Activated CD4-positive, alpha-beta memory T cell treated with anti-CD3 and anti-CD28 coated beads, Interleukin-2, amount 10 ng/mL, durations not matched to agents 7 days and 5 days (primary cell): ENCODE measurements at regions not wholly inside any gene's neighbourhood (a gene's known extent, or its start where the extent isn't known, plus 50 kb on each side); places are given as distances from the start of the nearest gene placed in this dataset.
"Not testable (repeated sequence)": the region's sequence is repeated elsewhere in the genome, so short reads cannot be mapped to it uniquely, and the experiment has no call there.

Source experiments
- CTCF ChIA-PET: fragments of 350-600 bp; sonication (Branson Sonifier 250); formaldehyde crosslinking; loops from one replicate; lab custom pipeline; 2021; ENCODE audit warnings: antibody characterized with exemption, inconsistent platforms; lab: Charles Lee
- POLR2A ChIA-PET: fragments of 350-600 bp; sonication (Branson Sonifier 250); formaldehyde crosslinking; loops from one replicate; lab custom pipeline; 2021; ENCODE audit warnings: antibody characterized with exemption; lab: Charles Lee
- DNase-seq: peaks from one replicate; pipeline ENCODE4 v3.0.0-alpha.2; 2020
- H3K27ac Mint-ChIP-seq: one replicate; pipeline ENCODE4 v1.8.0; 2021; ENCODE audit warnings: mild to moderate bottlenecking, mixed read lengths
- H3K27me3 Mint-ChIP-seq: one replicate; pipeline ENCODE4 v1.8.0; 2021; ENCODE audit warnings: mixed read lengths
- H3K36me3 Mint-ChIP-seq: one replicate; pipeline ENCODE4 v1.8.0; 2021; ENCODE audit warnings: low read depth, mixed read lengths
- H3K4me1 Mint-ChIP-seq: one replicate; pipeline ENCODE4 v1.8.0; 2021; ENCODE audit warnings: mixed read lengths
- H3K4me3 Mint-ChIP-seq: one replicate; pipeline ENCODE4 v1.8.0; 2021; ENCODE audit warnings: mild to moderate bottlenecking, mixed read lengths
- H3K9me3 Mint-ChIP-seq: one replicate; pipeline ENCODE4 v1.8.0; 2021; ENCODE audit warnings: mixed read lengths

GRCh38 chr3:118228151-118228550 is 806.5 kb downstream of the IGSF11 start:
- Mint-ChIP-seq H3K27me3 (no peaks in the 10 kb centered on the region), H3K4me1 (no peaks in the 10 kb centered on the region), H3K4me3 (no peak overlapping the region), H3K9me3 (peaks cover 4% of the 10 kb centered on the region), H3K27ac (no peak overlapping the region), H3K36me3 (no peaks in the 10 kb centered on the region)
- ChIA-PET CTCF (no interaction called here), POLR2A (no interaction called here)
- no peak for DNase-seq

GRCh38 chr3:118229196-118229595 is 805.5 kb downstream of the IGSF11 start:
- Mint-ChIP-seq H3K27ac (no peak overlapping the region), H3K9me3 (peaks cover 4% of the 10 kb centered on the region), H3K36me3 (no peaks in the 10 kb centered on the region), H3K27me3 (no peaks in the 10 kb centered on the region), H3K4me3 (no peak overlapping the region), H3K4me1 (no peaks in the 10 kb centered on the region)
- CTCF ChIA-PET: no interaction called here
- POLR2A ChIA-PET: no interaction called here
- DNase-seq: no peak

GRCh38 chr3:118231578-118231977 is 803.1 kb downstream of the IGSF11 start:
- no peaks in the 10 kb centered on the region for H3K36me3 Mint-ChIP-seq
- H3K27ac Mint-ChIP-seq: no peak overlapping the region
- no peak overlapping the region for H3K4me3 Mint-ChIP-seq
- CTCF ChIA-PET: no interaction called here
- H3K27me3 Mint-ChIP-seq: no peaks in the 10 kb centered on the region
- H3K9me3 Mint-ChIP-seq: peaks cover 4% of the 10 kb centered on the region
- no peak for DNase-seq
- no peaks in the 10 kb centered on the region for H3K4me1 Mint-ChIP-seq
- POLR2A ChIA-PET: no interaction called here

GRCh38 chr3:118239253-118239652 is 795.4 kb downstream of the IGSF11 start:
- H3K9me3 Mint-ChIP-seq: no peaks in the 10 kb centered on the region

GRCh38 chr3:118244761-118245160 is 789.9 kb downstream of the IGSF11 start:
- ChIA-PET POLR2A (no interaction called here), CTCF (no interaction called here)
- no peaks in the 10 kb centered on the region for H3K27me3 Mint-ChIP-seq
- DNase-seq: no peak
- no peak overlapping the region for H3K4me3 Mint-ChIP-seq
- no peaks in the 10 kb centered on the region for H3K36me3 Mint-ChIP-seq
- H3K27ac Mint-ChIP-seq: no peak overlapping the region
- no peaks in the 10 kb centered on the region for H3K4me1 Mint-ChIP-seq
- no peaks in the 10 kb centered on the region for H3K9me3 Mint-ChIP-seq

More at GRCh38 chr3:118239253-118239652, 795.4 kb downstream of the IGSF11 start:
- ChIA-PET POLR2A (no interaction called here), CTCF (no interaction called here)
- no peaks in the 10 kb centered on the region for H3K27me3 Mint-ChIP-seq
- H3K36me3 Mint-ChIP-seq: no peaks in the 10 kb centered on the region
- no peak overlapping the region for H3K27ac Mint-ChIP-seq
- H3K4me3 Mint-ChIP-seq: no peak overlapping the region
- no peaks in the 10 kb centered on the region for H3K4me1 Mint-ChIP-seq
- DNase-seq: no peak

- DNase-seq: no peak
- H3K4me1 Mint-ChIP-seq: no peaks in the 10 kb centered on the region
- H3K36me3 Mint-ChIP-seq: no peaks in the 10 kb centered on the region
- ChIA-PET POLR2A (no interaction called here), CTCF (no interaction called here)
- no peaks in the 10 kb centered on the region for H3K27me3 Mint-ChIP-seq
- H3K4me3 Mint-ChIP-seq: no peak overlapping the region
- H3K9me3 Mint-ChIP-seq: no peaks in the 10 kb centered on the region
- H3K27ac Mint-ChIP-seq: no peak overlapping the region
These were observed 789.3 kb downstream of the IGSF11 start for GRCh38 chr3:118245312-118245711.

GRCh38 chr3:118258850-118259249 is 775.8 kb downstream of the IGSF11 start:
- H3K27ac Mint-ChIP-seq, H3K9me3 Mint-ChIP-seq, H3K4me1 Mint-ChIP-seq, H3K27me3 Mint-ChIP-seq, POLR2A ChIA-PET, H3K36me3 Mint-ChIP-seq, DNase-seq, CTCF ChIA-PET, H3K4me3 Mint-ChIP-seq: not testable (repeated sequence)

GRCh38 chr3:118262800-118263402 is 771.7 kb downstream of the IGSF11 start:
- H3K27ac Mint-ChIP-seq: no peak overlapping the region

GRCh38 chr3:118267588-118267987 is 767.1 kb downstream of the IGSF11 start:
- POLR2A ChIA-PET: no interaction called here
- H3K27me3 Mint-ChIP-seq: no peaks in the 10 kb centered on the region
- peaks cover 11% of the 10 kb centered on the region for H3K9me3 Mint-ChIP-seq
- CTCF ChIA-PET: no interaction called here
- H3K4me3 Mint-ChIP-seq: no peak overlapping the region
- no peak for DNase-seq
- H3K4me1 Mint-ChIP-seq: no peaks in the 10 kb centered on the region
- H3K27ac Mint-ChIP-seq: no peak overlapping the region
- no peaks in the 10 kb centered on the region for H3K36me3 Mint-ChIP-seq

More at GRCh38 chr3:118262800-118263402, 771.7 kb downstream of the IGSF11 start:
- no peak for DNase-seq
- CTCF ChIA-PET: no interaction called here
- Mint-ChIP-seq H3K4me1 (no peaks in the 10 kb centered on the region), H3K36me3 (no peaks in the 10 kb centered on the region), H3K4me3 (no peak overlapping the region), H3K9me3 (no peaks in the 10 kb centered on the region), H3K27me3 (no peaks in the 10 kb centered on the region)
- POLR2A ChIA-PET: no interaction called here

GRCh38 chr3:118269537-118270125 is 765.0 kb downstream of the IGSF11 start:
- Mint-ChIP-seq H3K27me3 (no peaks in the 10 kb centered on the region), H3K36me3 (no peaks in the 10 kb centered on the region), H3K27ac (no peak overlapping the region), H3K4me3 (no peak overlapping the region), H3K4me1 (no peaks in the 10 kb centered on the region), H3K9me3 (peaks cover 11% of the 10 kb centered on the region)
- ChIA-PET POLR2A (no interaction called here), CTCF (no interaction called here)
- DNase-seq: no peak

GRCh38 chr3:118272991-118273390 is 761.7 kb downstream of the IGSF11 start:
- no peaks in the 10 kb centered on the region for H3K36me3 Mint-ChIP-seq
- H3K4me1 Mint-ChIP-seq: no peaks in the 10 kb centered on the region
- no peak for DNase-seq
- H3K27me3 Mint-ChIP-seq: no peaks in the 10 kb centered on the region
- ChIA-PET POLR2A (no interaction called here), CTCF (no interaction called here)
- no peak overlapping the region for H3K4me3 Mint-ChIP-seq
- H3K9me3 Mint-ChIP-seq: peaks cover 20% of the 10 kb centered on the region
- H3K27ac Mint-ChIP-seq: no peak overlapping the region

- CTCF ChIA-PET: no interaction called here
- Mint-ChIP-seq H3K9me3 (peaks cover 9% of the 10 kb centered on the region), H3K36me3 (no peaks in the 10 kb centered on the region)
These were observed 756.8 kb downstream of the IGSF11 start for GRCh38 chr3:118277814-118278213.

GRCh38 chr3:118292841-118293240 is 741.8 kb downstream of the IGSF11 start:
- CTCF ChIA-PET: no interaction called here
- Mint-ChIP-seq H3K4me1 (no peaks in the 10 kb centered on the region), H3K27ac (no peak overlapping the region), H3K36me3 (no peaks in the 10 kb centered on the region), H3K4me3 (no peak overlapping the region), H3K9me3 (peaks cover 2% of the 10 kb centered on the region), H3K27me3 (no peaks in the 10 kb centered on the region)
- no peak for DNase-seq
- POLR2A ChIA-PET: no interaction called here

More at GRCh38 chr3:118277814-118278213, 756.8 kb downstream of the IGSF11 start:
- no peak for DNase-seq
- H3K4me1 Mint-ChIP-seq: no peaks in the 10 kb centered on the region
- H3K27ac Mint-ChIP-seq: no peak overlapping the region
- no peak overlapping the region for H3K4me3 Mint-ChIP-seq
- no peaks in the 10 kb centered on the region for H3K27me3 Mint-ChIP-seq
- POLR2A ChIA-PET: no interaction called here

GRCh38 chr3:118298133-118298532 is 736.5 kb downstream of the IGSF11 start:
- H3K4me1 Mint-ChIP-seq: no peaks in the 10 kb centered on the region
- H3K36me3 Mint-ChIP-seq: no peaks in the 10 kb centered on the region
- no peaks in the 10 kb centered on the region for H3K27me3 Mint-ChIP-seq
- no peak overlapping the region for H3K4me3 Mint-ChIP-seq
- ChIA-PET CTCF (no interaction called here), POLR2A (no interaction called here)
- DNase-seq: no peak
- no peak overlapping the region for H3K27ac Mint-ChIP-seq
- H3K9me3 Mint-ChIP-seq: no peaks in the 10 kb centered on the region
